GM12874 (cell line): ENCODE measurements at regions not wholly inside any gene's neighbourhood (a gene's known extent, or its start where the extent isn't known, plus 50 kb on each side); places are given as distances from the start of the nearest gene placed in this dataset.

Experiments
- TF ChIP-seq, protein P1 (sequence below): IDR thresholded peaks from 2 replicates; pipeline ENCODE4 v1.5.1; 2011; ENCODE audit warnings: low read depth, mild to moderate bottlenecking, control low read depth, low read length, moderate library complexity; ENCODE audit not compliant: insufficient read depth

GRCh38 chr7:18153183-18153748, 125.6 kb upstream of the PRPS1L1 start:
- TF ChIP-seq, protein P1, sequence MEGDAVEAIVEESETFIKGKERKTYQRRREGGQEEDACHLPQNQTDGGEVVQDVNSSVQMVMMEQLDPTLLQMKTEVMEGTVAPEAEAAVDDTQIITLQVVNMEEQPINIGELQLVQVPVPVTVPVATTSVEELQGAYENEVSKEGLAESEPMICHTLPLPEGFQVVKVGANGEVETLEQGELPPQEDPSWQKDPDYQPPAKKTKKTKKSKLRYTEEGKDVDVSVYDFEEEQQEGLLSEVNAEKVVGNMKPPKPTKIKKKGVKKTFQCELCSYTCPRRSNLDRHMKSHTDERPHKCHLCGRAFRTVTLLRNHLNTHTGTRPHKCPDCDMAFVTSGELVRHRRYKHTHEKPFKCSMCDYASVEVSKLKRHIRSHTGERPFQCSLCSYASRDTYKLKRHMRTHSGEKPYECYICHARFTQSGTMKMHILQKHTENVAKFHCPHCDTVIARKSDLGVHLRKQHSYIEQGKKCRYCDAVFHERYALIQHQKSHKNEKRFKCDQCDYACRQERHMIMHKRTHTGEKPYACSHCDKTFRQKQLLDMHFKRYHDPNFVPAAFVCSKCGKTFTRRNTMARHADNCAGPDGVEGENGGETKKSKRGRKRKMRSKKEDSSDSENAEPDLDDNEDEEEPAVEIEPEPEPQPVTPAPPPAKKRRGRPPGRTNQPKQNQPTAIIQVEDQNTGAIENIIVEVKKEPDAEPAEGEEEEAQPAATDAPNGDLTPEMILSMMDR = no peak

GRCh38 chr7:18154726-18155125, 127.1 kb upstream of the PRPS1L1 start:
- TF ChIP-seq, protein P1 = no peak

DNA sequence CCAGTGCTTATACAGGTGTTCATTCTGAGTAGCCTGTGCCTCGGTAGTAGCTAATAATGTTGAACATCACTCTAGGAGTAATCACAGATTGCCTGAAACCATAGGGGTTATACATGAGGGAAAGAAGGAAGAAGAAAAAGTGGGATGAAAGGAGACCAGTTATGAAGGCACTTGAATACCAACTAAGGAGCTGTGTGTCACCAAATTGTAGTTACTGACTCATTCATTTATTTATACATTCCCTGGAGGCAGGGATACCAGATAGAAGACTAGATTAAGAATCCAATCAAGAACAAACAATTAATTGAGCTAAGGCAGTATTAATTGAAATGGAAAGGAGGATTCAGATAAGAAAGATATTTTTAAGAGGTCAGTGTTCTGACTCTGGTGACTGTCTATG, 129.6 kb upstream of the PRPS1L1 start:
- TF ChIP-seq, protein P1 = no peak

DNA sequence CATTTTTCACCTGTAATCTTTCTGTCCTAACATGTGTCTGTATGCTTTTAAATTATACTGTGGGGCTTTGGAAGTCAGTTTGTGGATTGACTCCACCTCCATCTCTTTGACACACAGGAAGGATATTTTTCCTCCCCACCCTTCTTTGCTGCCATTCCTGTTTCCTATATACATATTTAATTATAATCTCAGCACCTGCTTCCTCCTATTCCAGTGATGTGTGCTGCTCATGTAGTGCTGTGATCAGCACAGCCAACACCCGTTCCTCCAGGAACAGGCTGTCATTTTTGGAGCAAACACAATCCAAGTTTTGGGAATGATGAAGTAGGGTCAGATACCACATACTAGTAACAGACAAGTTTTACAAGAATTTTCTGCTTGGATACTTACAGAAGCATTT, 135.0 kb upstream of the PRPS1L1 start:
- TF ChIP-seq, protein P1 = no peak

DNA sequence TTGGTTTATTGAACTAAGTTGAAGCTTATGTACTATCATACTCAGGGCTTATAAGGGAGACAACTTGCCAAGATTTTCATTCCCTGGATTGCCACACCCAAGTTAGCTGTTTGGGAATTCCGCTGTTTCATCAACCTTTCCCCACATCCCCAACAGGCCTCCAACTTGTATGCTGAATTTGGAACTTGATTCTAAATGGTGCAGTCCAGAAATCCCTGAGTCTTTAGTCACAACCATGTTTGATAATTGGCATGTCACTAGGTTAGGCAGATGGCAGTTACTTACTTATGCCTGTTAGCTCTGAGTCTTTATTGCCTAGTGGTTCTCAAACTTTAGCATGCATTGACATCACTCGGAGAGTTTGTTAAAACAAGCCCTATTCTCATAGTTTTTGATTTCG, 135.4 kb upstream of the PRPS1L1 start:
- TF ChIP-seq, protein P1 = no peak

- TF ChIP-seq, protein P1 = no peak
Measured at GRCh38 chr7:18165166-18165565, 137.5 kb upstream of the PRPS1L1 start.

GRCh38 chr7:18166002-18166401, 138.4 kb upstream of the PRPS1L1 start:
- TF ChIP-seq, protein P1 = no peak
